ENCODE measurements at regions not wholly inside any gene's neighbourhood (a gene's known extent, or its start where the extent isn't known, plus 50 kb on each side); places are given as distances from the start of the nearest gene placed in this dataset.

DNA sequence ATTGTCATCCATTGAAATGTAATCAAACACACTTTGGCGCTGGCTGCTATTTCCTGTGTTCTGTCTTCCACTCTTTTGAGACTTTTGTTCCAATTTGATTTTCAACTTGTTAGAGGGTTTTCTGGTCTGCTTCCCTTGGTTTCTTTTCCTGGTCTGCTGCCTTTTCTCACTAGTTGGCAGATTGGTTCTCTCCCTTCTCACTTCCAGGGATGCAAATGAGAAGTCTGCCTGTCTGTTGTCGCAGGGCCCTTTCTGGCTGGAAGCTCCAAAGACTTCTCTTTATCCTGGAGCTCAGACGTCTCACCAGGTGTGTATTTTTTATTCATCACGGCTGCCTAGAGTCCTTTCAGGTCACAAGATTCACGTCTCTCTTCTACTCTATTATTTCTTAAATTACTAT is 84.0 kb downstream of the RPS6KA4 start:
- Histone ChIP-seq H3K79me2 (ENCODE audit: control insufficient read depth, insufficient read depth, low read length) (no peaks in the 10 kb centered on the region), H3K9me3 (replicated peaks; ENCODE audit: control insufficient read depth, insufficient read depth, low read length) (no peaks in the 10 kb centered on the region; the same call in 2 of the 3 replicates), H3K4me3 (no peak overlapping the region), H3K9ac (ENCODE audit: control insufficient read depth, insufficient read depth, low read length) (no peak overlapping the region), H3K36me3 (ENCODE audit: control insufficient read depth in 2 of 2, insufficient read depth in 2 of 2, low read length in 1 of 2) (no peaks in the 10 kb centered on the region), H4K20me1 (ENCODE audit: control insufficient read depth, insufficient read depth) (no peaks in the 10 kb centered on the region), H3K27ac (ENCODE audit: control insufficient read depth, insufficient read depth) (no peak overlapping the region), H3K4me2 (ENCODE audit: control insufficient read depth, insufficient read depth) (no peak overlapping the region), H2AFZ (ENCODE audit: control insufficient read depth, low read depth, low read length) (no peak overlapping the region), H3K27me3 (replicated peaks in 1 of 2; ENCODE audit: control insufficient read depth in 2 of 2, insufficient read depth in 2 of 2, low read length in 1 of 2) (no peaks in the 10 kb centered on the region; a peak in 1 of 4 replicates), H3K4me1 (ENCODE audit: control insufficient read depth, insufficient read depth, low read length) (peaks cover 11% of the 10 kb centered on the region)
- ChIA-PET RAD21 (ENCODE audit: unreplicated experiment) (no interaction called here), POLR2A (no interaction called here), CTCF (interaction anchor here (0.9 kb wide), 1 partner anchor 210 kb away, joined by 4 read pairs; no protein-coding TSS in a partner anchor), SMC1A (ENCODE audit: uncharacterized antibody, unreplicated experiment) (no interaction called here)
- no TSS peak for BruUV-seq (replicated peaks)
- no peak for ATAC-seq
- in situ Hi-C loops (cut with MboI) = no loop called here
- no peak for DNase-seq (ENCODE audit: low read depth, low spot score)
- 44% methylated on average over 5 of the region's 5 CpGs for WGBS (ENCODE audit: insufficient coverage, insufficient replicate concordance, low lambda C conversion rate, missing lambda C conversion rate)
- no peak for FAIRE-seq
- intact Hi-C loops (cut with micrococcal nuclease; ENCODE audit: unreplicated experiment) = no loop called here
- TF ChIP-seq ATF7 (IDR thresholded peaks at IDR 0.05; ENCODE audit: low read depth) = no peak
- TF ChIP-seq ATF2 (IDR thresholded peaks at IDR 0.05; ENCODE audit: low read length) = no peak
- no peak for TF ChIP-seq ZNF622 (IDR thresholded peaks at IDR 0.05)
- TF ChIP-seq ASH2L (IDR thresholded peaks at IDR 0.05; ENCODE audit: borderline replicate concordance, low read depth) = no peak
- no peak for TF ChIP-seq ZBTB33 (IDR thresholded peaks at IDR 0.05)
- TF ChIP-seq ZNF207 (IDR thresholded peaks at IDR 0.05; ENCODE audit: borderline replicate concordance) = no peak
- TF ChIP-seq ZNF274 (IDR thresholded peaks at IDR 0.05; ENCODE audit: insufficient read depth, insufficient read length) = no peak
- no peak for TF ChIP-seq TBL1XR1 (IDR thresholded peaks at IDR 0.05; ENCODE audit: low read depth, low read length)
- TF ChIP-seq, protein P1, sequence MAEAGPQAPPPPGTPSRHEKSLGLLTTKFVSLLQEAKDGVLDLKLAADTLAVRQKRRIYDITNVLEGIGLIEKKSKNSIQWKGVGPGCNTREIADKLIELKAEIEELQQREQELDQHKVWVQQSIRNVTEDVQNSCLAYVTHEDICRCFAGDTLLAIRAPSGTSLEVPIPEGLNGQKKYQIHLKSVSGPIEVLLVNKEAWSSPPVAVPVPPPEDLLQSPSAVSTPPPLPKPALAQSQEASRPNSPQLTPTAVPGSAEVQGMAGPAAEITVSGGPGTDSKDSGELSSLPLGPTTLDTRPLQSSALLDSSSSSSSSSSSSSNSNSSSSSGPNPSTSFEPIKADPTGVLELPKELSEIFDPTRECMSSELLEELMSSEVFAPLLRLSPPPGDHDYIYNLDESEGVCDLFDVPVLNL (IDR thresholded peaks at IDR 0.05; ENCODE audit: low read depth, low read length) = no peak
- TF ChIP-seq BRCA1 (IDR thresholded peaks at IDR 0.05; ENCODE audit: low read depth, low read length) = no peak
- TF ChIP-seq REST (IDR thresholded peaks at IDR 0.05; ENCODE audit: low read depth, low read length) = no peak
- TF ChIP-seq SMAD1 (IDR thresholded peaks at IDR 0.05; ENCODE audit: low read depth, partially characterized antibody) = no peak
- TF ChIP-seq, protein P2, sequence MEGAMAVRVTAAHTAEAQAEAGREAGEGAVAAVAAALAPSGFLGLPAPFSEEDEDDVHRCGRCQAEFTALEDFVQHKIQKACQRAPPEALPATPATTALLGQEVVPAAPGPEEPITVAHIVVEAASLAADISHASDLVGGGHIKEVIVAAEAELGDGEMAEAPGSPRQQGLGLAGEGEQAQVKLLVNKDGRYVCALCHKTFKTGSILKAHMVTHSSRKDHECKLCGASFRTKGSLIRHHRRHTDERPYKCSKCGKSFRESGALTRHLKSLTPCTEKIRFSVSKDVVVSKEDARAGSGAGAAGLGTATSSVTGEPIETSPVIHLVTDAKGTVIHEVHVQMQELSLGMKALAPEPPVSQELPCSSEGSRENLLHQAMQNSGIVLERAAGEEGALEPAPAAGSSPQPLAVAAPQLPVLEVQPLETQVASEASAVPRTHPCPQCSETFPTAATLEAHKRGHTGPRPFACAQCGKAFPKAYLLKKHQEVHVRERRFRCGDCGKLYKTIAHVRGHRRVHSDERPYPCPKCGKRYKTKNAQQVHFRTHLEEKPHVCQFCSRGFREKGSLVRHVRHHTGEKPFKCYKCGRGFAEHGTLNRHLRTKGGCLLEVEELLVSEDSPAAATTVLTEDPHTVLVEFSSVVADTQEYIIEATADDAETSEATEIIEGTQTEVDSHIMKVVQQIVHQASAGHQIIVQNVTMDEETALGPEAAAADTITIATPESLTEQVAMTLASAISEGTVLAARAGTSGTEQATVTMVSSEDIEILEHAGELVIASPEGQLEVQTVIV (IDR thresholded peaks at IDR 0.05; ENCODE audit: borderline replicate concordance, partially characterized antibody) = no peak
- TF ChIP-seq SREBF1 (IDR thresholded peaks at IDR 0.05; ENCODE audit: low read length) = no peak

Measured in GM12878 (cell line).